DND-41 (cell line): ENCODE measurements at regions not wholly inside any gene's neighbourhood (a gene's known extent, or its start where the extent isn't known, plus 50 kb on each side); places are given as distances from the start of the nearest gene placed in this dataset.

Source experiments
- CTCF ChIP-seq: IDR thresholded peaks from 2 replicates; pipeline ENCODE4 v1.5.1; 2012; ENCODE audit warnings: borderline replicate concordance, low read length, moderate library complexity, mild to moderate bottlenecking; ENCODE audit not compliant: poor library complexity, severe bottlenecking; ENCODE audit errors: extremely low read depth
- EZH2 ChIP-seq: IDR thresholded peaks from 3 replicates; pipeline ENCODE4 v1.6.1; 2012; ENCODE audit warnings: borderline replicate concordance, low read depth, mild to moderate bottlenecking, moderate library complexity, low read length, inconsistent platforms; ENCODE audit not compliant: severe bottlenecking

- no peak for TF ChIP-seq CTCF
- TF ChIP-seq EZH2, result no peak
Observed at GRCh38 chr7:106354822-106355221, 70.0 kb upstream of the NAMPT start.
